ENCODE measurements at regions not wholly inside any gene's neighbourhood (a gene's known extent, or its start where the extent isn't known, plus 50 kb on each side); places are given as distances from the start of the nearest gene placed in this dataset.

DNA sequence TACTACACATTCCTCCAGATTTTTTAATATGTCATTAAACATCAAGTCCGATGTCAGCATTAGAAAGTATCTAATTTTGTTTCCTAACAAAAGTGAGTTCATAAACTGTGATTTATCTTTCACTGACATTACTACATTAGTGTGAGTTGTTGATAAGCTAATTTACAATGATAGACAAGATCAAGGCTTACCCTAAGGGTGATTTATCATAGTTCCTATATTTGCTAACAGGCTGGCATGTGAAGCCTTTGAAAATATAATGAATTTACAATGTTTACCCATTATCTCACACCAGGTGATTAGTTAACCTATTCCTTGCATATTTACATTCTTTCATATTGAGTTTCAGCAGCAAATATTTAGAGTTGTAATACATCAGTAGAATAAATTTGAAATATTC, 1096.9 kb upstream of the NUDT12 start:
- TF ChIP-seq CTCF (IDR thresholded peaks at IDR 0.05 in 4 of 5, conservative IDR thresholded peaks at IDR 0.05 in 1 of 5) (no peak), POLR2A (IDR thresholded peaks at IDR 0.05) (no peak)
